ENCODE measurements at regions not wholly inside any gene's neighbourhood (a gene's known extent, or its start where the extent isn't known, plus 50 kb on each side); places are given as distances from the start of the nearest gene placed in this dataset.

- TF ChIP-seq CTCF (conservative IDR thresholded peaks at IDR 0.05 in 1 of 2, IDR thresholded peaks at IDR 0.05 in 1 of 2; ENCODE audit: extremely low read depth in 1 of 2, insufficient read depth in 1 of 2, low read depth in 1 of 2, low read length in 2 of 2) = no peak
- no peak for TF ChIP-seq EZH2 (IDR thresholded peaks at IDR 0.05; ENCODE audit: borderline replicate concordance, low read length)
Measured at GRCh38 chr2:150141226-150142001, 346.1 kb downstream of the RND3 start.
